GM12891 (cell line): ENCODE measurements at regions not wholly inside any gene's neighbourhood (a gene's known extent, or its start where the extent isn't known, plus 50 kb on each side); places are given as distances from the start of the nearest gene placed in this dataset.

Experiments
- PAX5 ChIP-seq: IDR thresholded peaks from 2 replicates; pipeline ENCODE4 v1.6.1; 2011; ENCODE audit warnings: low read length, moderate library complexity, mild to moderate bottlenecking; ENCODE audit not compliant: insufficient read depth, severe bottlenecking
- POLR2A ChIP-seq: IDR thresholded peaks from 2 replicates; pipeline ENCODE4 v1.6.1; 2011; ENCODE audit warnings: low read depth, low read length, control low read depth
- POLR2AphosphoS5 ChIP-seq: IDR thresholded peaks from 2 replicates; pipeline ENCODE4 v1.6.1; 2011; ENCODE audit warnings: low read depth, low read length, control low read depth
- POU2F2 ChIP-seq: IDR thresholded peaks from 2 replicates; pipeline ENCODE4 v1.6.1; 2011; ENCODE audit warnings: low read depth, mild to moderate bottlenecking, control low read depth, low read length, moderate library complexity
- SPI1 ChIP-seq: IDR thresholded peaks from 2 replicates; pipeline ENCODE4 v1.6.1; 2011; ENCODE audit warnings: low read depth, low read length, control low read depth
- TAF1 ChIP-seq: IDR thresholded peaks from 2 replicates; pipeline ENCODE4 v1.6.1; 2011; ENCODE audit warnings: low read depth, low read length, control low read depth

DNA sequence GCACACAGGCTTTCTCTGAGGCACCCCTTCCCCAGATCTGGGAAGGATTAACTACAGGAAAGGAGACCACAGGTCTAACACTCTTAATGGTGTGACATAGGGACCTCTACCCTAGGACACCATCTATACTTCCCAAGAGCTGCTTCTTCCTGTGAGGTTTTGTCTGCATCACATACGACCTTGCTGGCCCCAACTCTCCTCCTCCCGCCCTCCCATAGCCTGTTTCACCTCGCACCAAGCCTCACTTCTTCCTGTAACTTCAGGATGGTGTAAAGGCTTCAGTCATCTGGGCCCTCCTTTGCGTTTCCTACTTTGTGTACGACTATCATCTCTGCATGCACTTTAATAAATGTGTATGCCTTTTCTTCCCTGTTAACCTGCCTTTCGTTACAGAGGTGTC lies 274.3 kb downstream of the KLF6 start:
- no peak for TF ChIP-seq TAF1
- no peak for TF ChIP-seq POLR2AphosphoS5
- no peak for TF ChIP-seq POLR2A
- TF ChIP-seq PAX5: no peak
- TF ChIP-seq POU2F2: no peak
- TF ChIP-seq SPI1: no peak
